Muscle of leg (tissue), 3 donors: ENCODE measurements at regions not wholly inside any gene's neighbourhood (a gene's known extent, or its start where the extent isn't known, plus 50 kb on each side); places are given as distances from the start of the nearest gene placed in this dataset.

Experiments
- DNase-seq: peaks from one replicate; pipeline ENCODE4 v3.0.0; 2013
- H3K27ac ChIP-seq: one replicate; pipeline ENCODE4 v1.5.1; 2013; ENCODE audit warnings: mild to moderate bottlenecking, low read length, control low read depth
- H3K27me3 ChIP-seq: one replicate; pipeline ENCODE4 v1.6.1; 2013; ENCODE audit warnings: low read length; ENCODE audit not compliant: control insufficient read depth, insufficient read depth
- H3K36me3 ChIP-seq: one replicate; pipeline ENCODE4 v1.6.1; 2013; ENCODE audit warnings: low read length; ENCODE audit not compliant: control insufficient read depth, insufficient read depth
- H3K4me1 ChIP-seq: one replicate; pipeline ENCODE4 v1.6.1; 2013; ENCODE audit warnings: low read length; ENCODE audit not compliant: control insufficient read depth, insufficient read depth
- H3K4me3 ChIP-seq: one replicate; pipeline ENCODE4 v1.5.1; 2013; ENCODE audit warnings: low read length, control low read depth
- H3K9me3 ChIP-seq: replicated peaks from 2 replicates; pipeline ENCODE4 v1.6.1; 2013; ENCODE audit warnings: low read depth, low read length; ENCODE audit not compliant: control insufficient read depth
- WGBS: methylation state at CpG from one replicate; pipeline ENCODE4 v1.1.5; 2013; ENCODE audit warnings: missing lambda C conversion rate; ENCODE audit not compliant: insufficient coverage; 5-methylcytosine and 5-hydroxymethylcytosine counted together

GRCh38 chr13:90385781-90386489 lies 961.6 kb upstream of the MIR17HG start:
- H3K27ac ChIP-seq: no peak overlapping the region
- H3K4me1 ChIP-seq: no peaks in the 10 kb centered on the region
- H3K9me3 ChIP-seq: no peaks in the 10 kb centered on the region
- H3K36me3 ChIP-seq: no peaks in the 10 kb centered on the region
- WGBS: no CpG with 5 or more reads among the region's 4 CpGs
- DNase-seq: no peak
- no peak overlapping the region for H3K4me3 ChIP-seq
- no peaks in the 10 kb centered on the region for H3K27me3 ChIP-seq

GRCh38 chr13:90388887-90389452 lies 958.5 kb upstream of the MIR17HG start:
- H3K27me3 ChIP-seq: no peaks in the 10 kb centered on the region
- H3K4me1 ChIP-seq: no peaks in the 10 kb centered on the region
- H3K36me3 ChIP-seq: no peaks in the 10 kb centered on the region
- no peak overlapping the region for H3K27ac ChIP-seq
- H3K9me3 ChIP-seq: no peaks in the 10 kb centered on the region
- 71% methylated on average over 1 of the region's 2 CpGs for WGBS
- no peak overlapping the region for H3K4me3 ChIP-seq
- DNase-seq: no peak

- no peaks in the 10 kb centered on the region for H3K4me1 ChIP-seq
- H3K27me3 ChIP-seq: no peaks in the 10 kb centered on the region
- H3K36me3 ChIP-seq: no peaks in the 10 kb centered on the region
- no peak overlapping the region for H3K4me3 ChIP-seq
- 100% methylated on average over 1 of the region's 2 CpGs for WGBS
- H3K27ac ChIP-seq: no peak overlapping the region
- no peaks in the 10 kb centered on the region for H3K9me3 ChIP-seq
- DNase-seq: no peak
Observed at GRCh38 chr13:90389537-90389936, 958.0 kb upstream of the MIR17HG start.

GRCh38 chr13:90393408-90393807 lies 954.1 kb upstream of the MIR17HG start:
- Histone ChIP-seq H3K36me3 (no peaks in the 10 kb centered on the region), H3K27me3 (no peaks in the 10 kb centered on the region), H3K4me3 (no peak overlapping the region), H3K9me3 (no peaks in the 10 kb centered on the region), H3K4me1 (no peaks in the 10 kb centered on the region), H3K27ac (no peak overlapping the region)
- no peak for DNase-seq

GRCh38 chr13:90395348-90395747 lies 952.1 kb upstream of the MIR17HG start:
- Histone ChIP-seq H3K4me1 (no peaks in the 10 kb centered on the region), H3K27ac (no peak overlapping the region), H3K4me3 (no peak overlapping the region), H3K36me3 (no peaks in the 10 kb centered on the region), H3K27me3 (no peaks in the 10 kb centered on the region), H3K9me3 (peaks cover 5% of the 10 kb centered on the region)
- no peak for DNase-seq

GRCh38 chr13:90395846-90396245 lies 951.6 kb upstream of the MIR17HG start:
- peaks cover 5% of the 10 kb centered on the region for H3K9me3 ChIP-seq
- H3K27ac ChIP-seq: no peak overlapping the region
- no peaks in the 10 kb centered on the region for H3K4me1 ChIP-seq
- DNase-seq: no peak
- no peak overlapping the region for H3K4me3 ChIP-seq
- H3K36me3 ChIP-seq: no peaks in the 10 kb centered on the region
- no peaks in the 10 kb centered on the region for H3K27me3 ChIP-seq
- WGBS: no CpG with 5 or more reads among the region's 3 CpGs

GRCh38 chr13:90396266-90396665 lies 951.2 kb upstream of the MIR17HG start:
- no peak for DNase-seq
- Histone ChIP-seq H3K9me3 (peaks cover 5% of the 10 kb centered on the region), H3K27ac (no peak overlapping the region), H3K27me3 (no peaks in the 10 kb centered on the region), H3K4me3 (no peak overlapping the region), H3K36me3 (no peaks in the 10 kb centered on the region), H3K4me1 (no peaks in the 10 kb centered on the region)

- H3K27ac ChIP-seq: no peak overlapping the region
- no peak for DNase-seq
- no peaks in the 10 kb centered on the region for H3K36me3 ChIP-seq
- H3K27me3 ChIP-seq: no peaks in the 10 kb centered on the region
- peaks cover 5% of the 10 kb centered on the region for H3K9me3 ChIP-seq
- WGBS: no CpG with 5 or more reads among the region's 4 CpGs
- H3K4me1 ChIP-seq: no peaks in the 10 kb centered on the region
- H3K4me3 ChIP-seq: no peak overlapping the region
Observed at GRCh38 chr13:90397503-90397902, 950.0 kb upstream of the MIR17HG start.

- DNase-seq: no peak
- Histone ChIP-seq H3K4me3 (no peak overlapping the region), H3K9me3 (peaks cover 5% of the 10 kb centered on the region), H3K27me3 (no peaks in the 10 kb centered on the region), H3K27ac (no peak overlapping the region), H3K36me3 (no peaks in the 10 kb centered on the region), H3K4me1 (no peaks in the 10 kb centered on the region)
Observed at GRCh38 chr13:90400372-90400771, 947.1 kb upstream of the MIR17HG start.

- H3K4me3 ChIP-seq: no peak overlapping the region
- H3K36me3 ChIP-seq: no peaks in the 10 kb centered on the region
- H3K27ac ChIP-seq: no peak overlapping the region
- peaks cover 5% of the 10 kb centered on the region for H3K9me3 ChIP-seq
- no peaks in the 10 kb centered on the region for H3K4me1 ChIP-seq
- no peak for DNase-seq
- H3K27me3 ChIP-seq: no peaks in the 10 kb centered on the region
Observed at GRCh38 chr13:90401150-90401549, 946.3 kb upstream of the MIR17HG start.

GRCh38 chr13:90402102-90402501 lies 945.4 kb upstream of the MIR17HG start:
- Histone ChIP-seq H3K4me3 (no peak overlapping the region), H3K9me3 (peaks cover 5% of the 10 kb centered on the region), H3K27me3 (no peaks in the 10 kb centered on the region), H3K36me3 (no peaks in the 10 kb centered on the region), H3K27ac (no peak overlapping the region), H3K4me1 (no peaks in the 10 kb centered on the region)
- no peak for DNase-seq
- no CpG with 5 or more reads among the region's 1 CpG for WGBS
